Activated T-cell treated with anti-CD3 and anti-CD28 coated beads, Interleukin-2, amount 50 U/mL, for 24 hours (primary cell): ENCODE measurements at regions not wholly inside any gene's neighbourhood (a gene's known extent, or its start where the extent isn't known, plus 50 kb on each side); places are given as distances from the start of the nearest gene placed in this dataset.
"Not testable (repeated sequence)": the region's sequence is repeated elsewhere in the genome, so short reads cannot be mapped to it uniquely, and the experiment has no call there.

Experiments used
- DNase-seq: peaks from one replicate; pipeline ENCODE4 v3.0.0-alpha.2; 2020
- H3K27ac Mint-ChIP-seq: 2 replicates; pipeline ENCODE4 v1.8.0; 2020; ENCODE audit warnings: mild to moderate bottlenecking, mixed read lengths
- H3K27me3 Mint-ChIP-seq: 2 replicates; pipeline ENCODE4 v1.8.0; 2020; ENCODE audit warnings: mixed read lengths
- H3K36me3 Mint-ChIP-seq: 2 replicates; pipeline ENCODE4 v1.8.0; 2020; ENCODE audit warnings: low read depth, mixed read lengths
- H3K4me1 Mint-ChIP-seq: 2 replicates; pipeline ENCODE4 v1.8.0; 2020; ENCODE audit warnings: low read depth, mixed read lengths
- H3K4me3 Mint-ChIP-seq: 2 replicates; pipeline ENCODE4 v1.8.0; 2020; ENCODE audit warnings: mild to moderate bottlenecking, moderate library complexity, mixed read lengths
- H3K9me3 Mint-ChIP-seq: 2 replicates; pipeline ENCODE4 v1.8.0; 2020; ENCODE audit warnings: mixed read lengths

DNA sequence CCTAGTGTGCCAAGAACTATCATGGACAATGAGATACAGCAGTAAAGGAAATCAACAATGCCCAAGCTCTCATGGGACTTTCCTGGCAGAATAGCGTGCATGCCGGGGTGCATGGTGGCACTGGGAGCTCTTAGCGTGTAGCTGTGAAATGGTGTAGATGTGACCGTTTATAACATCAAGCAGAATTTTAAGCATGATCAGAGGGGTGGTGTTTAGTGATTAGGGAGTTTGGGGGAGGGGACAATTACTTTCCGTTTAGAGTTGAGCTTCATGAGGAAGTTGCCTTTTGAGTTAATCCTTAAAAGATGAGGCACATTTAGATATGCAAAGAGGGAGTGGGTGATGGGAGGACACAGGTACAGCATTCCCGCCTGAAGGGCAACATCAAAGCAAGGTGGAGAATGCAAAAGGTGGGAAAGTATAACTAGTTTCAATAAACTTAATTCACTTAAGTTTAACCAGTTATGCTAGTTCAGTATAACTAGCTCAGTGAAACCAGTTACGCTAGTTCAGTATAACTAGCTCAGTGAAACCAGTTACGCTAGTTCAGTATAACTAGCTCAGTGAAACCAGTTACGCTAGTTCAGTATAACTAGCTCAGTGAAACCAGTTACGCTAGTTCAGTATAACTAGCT is 661.6 kb downstream of the QKI start:
- Mint-ChIP-seq H3K9me3 (peaks cover 17% of the 10 kb centered on the region), H3K27ac (no peak overlapping the region), H3K4me1 (no peaks in the 10 kb centered on the region), H3K36me3 (no peaks in the 10 kb centered on the region), H3K27me3 (no peaks in the 10 kb centered on the region), H3K4me3 (no peak overlapping the region)
- DNase-seq, result no peak

DNA sequence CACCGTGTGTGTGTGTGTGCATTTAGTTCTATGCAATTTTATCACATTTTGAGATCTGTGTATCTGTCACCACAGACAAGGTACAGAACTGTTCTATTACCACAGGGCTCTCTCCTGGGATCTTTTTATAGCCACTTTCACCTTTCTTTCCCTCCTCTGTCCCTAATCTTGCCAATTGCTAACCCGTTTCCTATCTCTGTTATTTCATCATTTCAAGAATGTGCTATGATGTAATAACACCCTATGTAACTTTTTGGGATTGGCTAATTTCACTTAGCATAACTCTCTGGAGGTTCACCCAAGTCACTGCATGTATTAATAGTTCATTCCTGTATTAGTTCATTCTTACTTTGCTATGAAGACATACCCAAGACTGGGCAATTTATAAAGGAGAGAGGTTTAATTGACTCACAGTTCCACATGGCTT is 657.7 kb downstream of the QKI start:
- no peak for DNase-seq
- no peaks in the 10 kb centered on the region for H3K4me1 Mint-ChIP-seq
- H3K36me3 Mint-ChIP-seq, result no peaks in the 10 kb centered on the region
- no peak overlapping the region for H3K4me3 Mint-ChIP-seq
- H3K27ac Mint-ChIP-seq, result no peak overlapping the region
- no peaks in the 10 kb centered on the region for H3K27me3 Mint-ChIP-seq
- H3K9me3 Mint-ChIP-seq, result peaks cover 15% of the 10 kb centered on the region

DNA sequence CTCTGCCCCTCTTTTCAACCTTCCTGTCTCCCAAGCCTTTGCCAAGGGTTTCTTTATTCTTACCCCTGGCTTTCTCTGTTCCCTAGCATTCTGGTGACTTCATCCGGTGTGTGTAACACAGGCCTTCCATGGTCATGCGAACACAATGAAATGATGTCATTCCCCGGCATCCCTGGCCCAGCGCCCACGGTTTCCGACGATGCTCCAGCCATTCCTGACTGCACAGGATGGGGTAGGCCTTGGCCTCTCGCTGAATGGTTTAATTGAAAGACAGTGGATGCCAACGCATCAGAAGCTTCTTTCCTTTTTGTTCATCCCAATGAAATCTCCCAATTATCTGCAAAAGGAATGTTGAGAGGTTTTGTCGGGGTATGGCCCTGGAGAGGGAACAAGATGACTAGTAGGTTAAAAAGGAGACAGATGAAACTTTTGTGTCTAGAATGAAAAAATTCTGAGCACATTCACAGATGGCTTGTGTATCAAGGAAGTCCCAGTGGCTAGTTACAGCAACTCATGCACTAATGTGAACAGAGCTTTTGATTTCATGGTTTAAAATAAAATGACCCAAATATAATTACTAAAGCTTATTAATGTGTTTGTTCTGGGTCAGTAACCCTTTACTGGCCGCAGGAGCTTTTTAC is 655.0 kb downstream of the QKI start:
- Mint-ChIP-seq H3K4me3 (no peak overlapping the region), H3K4me1 (no peaks in the 10 kb centered on the region), H3K36me3 (no peaks in the 10 kb centered on the region), H3K9me3 (peaks cover 11% of the 10 kb centered on the region), H3K27ac (no peak overlapping the region), H3K27me3 (no peaks in the 10 kb centered on the region)
- no peak for DNase-seq

DNA sequence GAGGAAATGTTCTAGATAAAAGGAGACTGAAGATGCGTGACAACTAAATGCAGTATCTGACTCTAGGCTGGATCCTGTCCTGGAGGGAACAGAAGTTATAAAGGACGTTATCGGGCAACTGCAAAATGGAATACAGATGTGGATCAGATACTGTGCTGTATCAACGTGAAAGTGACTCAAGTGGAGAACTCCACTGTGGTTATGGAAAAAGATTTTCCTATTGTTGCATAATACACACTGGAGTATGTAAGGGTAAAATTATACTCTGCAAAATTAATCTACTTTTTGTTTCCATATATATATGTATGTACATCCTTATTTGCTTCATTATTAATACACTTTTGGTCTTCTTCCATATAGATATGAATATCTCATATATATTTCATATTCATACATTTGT is 654.0 kb downstream of the QKI start:
- H3K27ac Mint-ChIP-seq, result no peak overlapping the region
- no peaks in the 10 kb centered on the region for H3K27me3 Mint-ChIP-seq
- peaks cover 11% of the 10 kb centered on the region for H3K9me3 Mint-ChIP-seq
- H3K4me3 Mint-ChIP-seq, result no peak overlapping the region
- H3K36me3 Mint-ChIP-seq, result no peaks in the 10 kb centered on the region
- no peak for DNase-seq
- H3K4me1 Mint-ChIP-seq, result no peaks in the 10 kb centered on the region

DNA sequence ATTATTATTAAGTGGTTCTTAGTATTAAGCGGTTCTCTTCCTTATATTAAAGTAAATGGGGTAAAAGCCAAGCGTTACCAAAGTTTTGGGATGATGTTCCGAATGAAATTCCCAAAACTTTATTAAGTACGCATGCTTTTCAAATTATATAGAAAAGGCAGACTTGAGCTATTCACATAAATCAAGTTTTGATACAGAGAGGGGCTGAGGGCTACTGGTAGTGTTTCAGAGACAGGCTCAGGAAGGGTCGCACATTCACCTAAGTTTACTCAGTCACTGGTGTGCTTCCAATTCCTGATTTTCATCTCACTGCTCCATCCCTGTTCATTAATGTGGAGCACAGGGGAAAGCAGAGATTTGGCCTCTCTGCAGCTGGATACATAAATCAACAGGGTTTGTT is 652.2 kb downstream of the QKI start:
- H3K27me3 Mint-ChIP-seq, result peaks cover 4% of the 10 kb centered on the region
- H3K9me3 Mint-ChIP-seq, result no peaks in the 10 kb centered on the region
- H3K27ac Mint-ChIP-seq, result no peak overlapping the region
- no peaks in the 10 kb centered on the region for H3K36me3 Mint-ChIP-seq
- no peaks in the 10 kb centered on the region for H3K4me1 Mint-ChIP-seq
- no peak for DNase-seq
- H3K4me3 Mint-ChIP-seq, result no peak overlapping the region

DNA sequence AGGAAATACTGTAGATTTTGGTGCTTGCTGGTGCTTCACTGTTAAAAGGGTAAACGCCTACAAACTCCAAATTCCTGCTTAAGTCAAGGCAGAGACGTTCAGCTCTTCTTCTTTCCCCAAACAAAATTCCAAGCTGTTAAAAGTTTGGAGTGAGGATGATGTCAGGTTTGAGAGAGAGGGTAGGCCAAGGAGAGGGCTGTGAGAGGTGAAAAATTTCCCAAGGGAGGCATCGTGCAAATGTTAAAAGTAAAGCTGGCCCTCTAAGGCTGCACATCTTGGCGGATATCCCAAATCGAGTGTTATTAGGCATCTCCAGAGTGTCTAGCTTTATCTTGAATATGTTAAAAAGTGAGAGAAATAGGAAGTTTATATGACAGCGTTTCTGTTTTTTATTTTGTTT is 651.8 kb downstream of the QKI start:
- no peak overlapping the region for H3K4me3 Mint-ChIP-seq
- no peaks in the 10 kb centered on the region for H3K4me1 Mint-ChIP-seq
- H3K27ac Mint-ChIP-seq, result no peak overlapping the region
- peaks cover 4% of the 10 kb centered on the region for H3K27me3 Mint-ChIP-seq
- no peaks in the 10 kb centered on the region for H3K36me3 Mint-ChIP-seq
- DNase-seq, result no peak
- no peaks in the 10 kb centered on the region for H3K9me3 Mint-ChIP-seq

DNA sequence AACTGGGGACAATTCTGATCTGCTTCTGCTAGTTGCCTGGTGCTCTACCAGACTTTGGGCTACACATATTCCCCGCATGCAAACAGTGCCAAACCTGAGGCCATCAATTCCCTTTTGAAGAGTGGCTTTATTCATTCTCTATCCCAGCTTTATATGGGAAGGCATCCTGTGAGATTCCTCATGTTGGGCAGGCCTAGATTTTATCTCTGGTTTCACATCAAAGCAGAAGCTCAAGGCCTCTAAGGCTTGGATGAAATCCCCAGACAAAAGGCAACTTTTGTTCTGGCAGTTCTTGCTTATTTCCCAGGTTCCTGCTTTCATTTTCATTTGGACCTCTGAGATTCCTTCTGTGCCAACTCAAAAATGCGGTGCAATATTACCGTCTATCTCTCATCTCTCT is 648.8 kb downstream of the QKI start:
- no peak for DNase-seq
- Mint-ChIP-seq H3K27ac (no peak overlapping the region), H3K9me3 (no peaks in the 10 kb centered on the region), H3K4me1 (no peaks in the 10 kb centered on the region), H3K4me3 (no peak overlapping the region), H3K27me3 (peaks cover 4% of the 10 kb centered on the region), H3K36me3 (no peaks in the 10 kb centered on the region)

DNA sequence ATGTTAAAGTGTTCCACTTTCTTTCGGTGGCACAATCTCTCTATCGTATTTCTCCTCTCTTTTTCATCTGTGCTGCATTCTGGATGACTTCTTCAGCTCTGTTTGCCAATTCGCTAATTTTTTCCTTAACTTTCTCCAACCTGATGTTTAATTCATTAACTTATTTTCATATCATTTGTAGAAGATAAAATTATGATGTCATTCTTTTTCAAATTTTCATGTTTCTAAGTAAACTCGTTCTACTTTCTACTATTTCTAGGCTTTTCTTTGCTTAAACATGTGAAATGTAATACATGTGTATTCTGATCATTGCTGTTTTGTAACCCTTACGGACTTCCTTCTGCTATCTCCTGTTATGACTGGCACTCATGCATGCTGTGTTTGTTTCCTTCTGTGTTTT is 648.4 kb downstream of the QKI start:
- Mint-ChIP-seq H3K27ac (no peak overlapping the region), H3K4me1 (no peaks in the 10 kb centered on the region), H3K36me3 (no peaks in the 10 kb centered on the region), H3K27me3 (peaks cover 4% of the 10 kb centered on the region), H3K4me3 (no peak overlapping the region), H3K9me3 (no peaks in the 10 kb centered on the region)
- DNase-seq, result no peak

DNA sequence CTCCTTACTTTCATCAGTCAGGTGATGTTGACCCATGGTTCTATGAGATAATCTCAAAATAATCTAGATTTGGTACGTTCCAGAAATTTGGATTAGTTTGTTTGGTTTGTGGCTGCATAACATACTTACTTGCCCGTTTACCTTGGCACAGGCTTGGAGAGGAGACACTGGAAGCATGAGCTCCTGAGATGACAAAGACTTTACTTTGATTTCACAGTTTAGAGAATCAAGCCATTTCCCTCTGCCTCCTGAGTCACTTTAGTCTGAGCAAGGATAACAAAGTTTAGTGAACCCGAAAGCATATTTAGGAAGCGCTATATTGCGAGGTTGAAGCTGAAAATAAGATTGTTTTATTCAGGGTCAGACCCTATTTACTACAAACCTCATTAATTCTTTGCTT is 643.4 kb downstream of the QKI start:
- H3K36me3 Mint-ChIP-seq, result no peaks in the 10 kb centered on the region
- no peak for DNase-seq
- H3K27me3 Mint-ChIP-seq, result peaks cover 7% of the 10 kb centered on the region
- H3K9me3 Mint-ChIP-seq, result no peaks in the 10 kb centered on the region
- no peak overlapping the region for H3K4me3 Mint-ChIP-seq
- no peaks in the 10 kb centered on the region for H3K4me1 Mint-ChIP-seq
- H3K27ac Mint-ChIP-seq, result no peak overlapping the region

DNA sequence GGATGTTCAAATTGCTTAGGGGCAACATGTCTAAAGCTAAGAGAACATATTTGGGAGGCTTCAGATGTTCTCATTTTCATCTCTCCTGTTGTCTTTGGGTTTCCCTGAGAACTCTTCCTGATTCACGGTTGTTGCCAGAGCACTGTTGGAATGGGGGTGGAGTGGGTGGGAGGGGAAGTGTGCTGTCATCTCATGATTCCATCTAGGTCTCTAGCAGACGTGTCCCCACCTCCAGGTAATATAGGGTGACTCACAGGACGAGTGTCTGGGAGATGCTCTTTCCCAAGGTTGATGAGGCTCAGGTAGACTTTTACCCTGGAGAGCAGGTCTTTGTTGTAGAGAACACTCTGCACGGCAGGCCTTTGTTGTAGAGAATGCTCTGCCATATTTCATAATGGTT is 636.9 kb downstream of the QKI start:
- no peak for DNase-seq
- Mint-ChIP-seq H3K4me1 (no peaks in the 10 kb centered on the region), H3K9me3 (no peaks in the 10 kb centered on the region), H3K36me3 (no peaks in the 10 kb centered on the region), H3K27ac (no peak overlapping the region), H3K4me3 (no peak overlapping the region), H3K27me3 (peaks cover 22% of the 10 kb centered on the region)

DNA sequence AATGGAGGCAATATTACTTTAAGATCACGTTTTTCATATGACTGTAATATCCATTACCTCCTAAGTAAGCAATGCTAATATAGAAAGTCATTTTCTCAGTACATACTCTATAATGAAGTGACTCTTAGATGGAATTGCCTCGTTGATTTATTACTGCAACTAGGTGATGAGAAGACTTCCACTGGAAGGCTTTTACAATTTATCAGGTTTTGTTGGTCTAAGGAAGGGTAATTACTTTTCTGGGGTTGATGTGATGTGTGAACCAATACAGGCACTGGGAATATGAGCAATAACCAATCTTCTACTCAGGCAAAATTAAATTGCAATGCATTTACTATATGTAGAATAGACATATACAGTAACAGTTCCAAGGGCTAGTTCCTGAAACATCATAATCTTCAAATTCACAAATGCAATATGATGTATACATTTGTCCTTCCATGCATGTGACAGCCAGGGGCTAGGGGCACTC is 635.0 kb downstream of the QKI start:
- H3K4me3 Mint-ChIP-seq, result no peak overlapping the region
- H3K9me3 Mint-ChIP-seq, result no peaks in the 10 kb centered on the region

DNA sequence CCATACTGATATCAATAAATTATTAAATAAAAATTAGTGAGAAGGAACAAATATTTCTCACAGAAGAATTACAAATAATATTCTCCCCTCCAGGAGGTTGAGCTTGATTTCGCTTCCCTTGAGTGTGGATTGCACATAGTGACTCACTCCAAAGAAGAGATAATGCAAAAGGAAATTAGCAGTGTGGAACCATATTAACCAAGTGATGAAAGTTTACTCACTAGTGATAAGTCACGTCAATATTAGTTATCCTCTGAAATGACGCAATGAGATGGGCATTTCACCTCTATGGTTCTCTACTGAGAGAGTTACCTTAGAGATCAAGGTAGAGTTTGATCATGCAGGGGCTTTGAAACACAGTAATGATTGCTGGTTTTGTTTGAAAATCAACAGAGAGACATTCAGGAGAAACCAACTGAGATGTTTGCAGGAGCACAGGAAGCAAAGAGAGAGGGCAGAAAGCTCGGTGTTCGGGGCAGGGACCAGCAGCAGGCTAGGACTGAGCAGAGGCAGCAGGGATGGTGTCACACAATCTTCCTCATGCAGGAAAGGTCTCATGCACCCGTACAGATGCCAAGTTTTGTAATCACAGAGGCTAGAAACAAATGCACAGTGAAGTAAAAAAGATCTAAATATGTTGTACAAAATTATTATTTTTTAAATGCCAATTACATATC is 634.5 kb downstream of the QKI start:
- no peaks in the 10 kb centered on the region for H3K9me3 Mint-ChIP-seq
- no peaks in the 10 kb centered on the region for H3K36me3 Mint-ChIP-seq
- H3K4me3 Mint-ChIP-seq, result no peak overlapping the region
- no peak overlapping the region for H3K27ac Mint-ChIP-seq
- no peak for DNase-seq
- peaks cover 22% of the 10 kb centered on the region for H3K27me3 Mint-ChIP-seq
- no peaks in the 10 kb centered on the region for H3K4me1 Mint-ChIP-seq

More for the DNA sequence above, 635.0 kb downstream of the QKI start:
- no peak for DNase-seq
- peaks cover 22% of the 10 kb centered on the region for H3K27me3 Mint-ChIP-seq
- no peaks in the 10 kb centered on the region for H3K4me1 Mint-ChIP-seq
- H3K36me3 Mint-ChIP-seq, result no peaks in the 10 kb centered on the region
- H3K27ac Mint-ChIP-seq, result no peak overlapping the region

DNA sequence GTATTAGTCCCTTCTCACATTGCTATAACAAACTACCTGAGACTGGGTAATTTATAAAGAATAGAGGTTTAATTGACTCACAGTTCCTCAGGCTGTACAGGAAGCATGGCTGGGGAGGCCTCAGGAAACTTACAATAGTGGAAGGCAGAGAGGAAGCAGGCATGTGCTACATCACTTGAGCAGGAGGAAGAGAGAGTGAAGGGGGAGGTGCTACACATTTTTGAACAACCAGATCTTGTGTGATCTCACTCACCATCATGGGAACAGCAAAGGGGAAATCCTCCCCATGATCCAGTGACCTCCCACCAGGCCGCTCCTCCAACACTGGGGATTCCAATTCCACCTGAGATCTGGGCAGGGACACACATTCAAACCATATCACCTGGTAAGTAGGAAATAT is 630.6 kb downstream of the QKI start:
- no peak overlapping the region for H3K27ac Mint-ChIP-seq
- H3K36me3 Mint-ChIP-seq, result no peaks in the 10 kb centered on the region
- H3K27me3 Mint-ChIP-seq, result peaks cover 11% of the 10 kb centered on the region
- H3K4me3 Mint-ChIP-seq, result no peak overlapping the region
- no peaks in the 10 kb centered on the region for H3K9me3 Mint-ChIP-seq
- DNase-seq, result no peak
- no peaks in the 10 kb centered on the region for H3K4me1 Mint-ChIP-seq

DNA sequence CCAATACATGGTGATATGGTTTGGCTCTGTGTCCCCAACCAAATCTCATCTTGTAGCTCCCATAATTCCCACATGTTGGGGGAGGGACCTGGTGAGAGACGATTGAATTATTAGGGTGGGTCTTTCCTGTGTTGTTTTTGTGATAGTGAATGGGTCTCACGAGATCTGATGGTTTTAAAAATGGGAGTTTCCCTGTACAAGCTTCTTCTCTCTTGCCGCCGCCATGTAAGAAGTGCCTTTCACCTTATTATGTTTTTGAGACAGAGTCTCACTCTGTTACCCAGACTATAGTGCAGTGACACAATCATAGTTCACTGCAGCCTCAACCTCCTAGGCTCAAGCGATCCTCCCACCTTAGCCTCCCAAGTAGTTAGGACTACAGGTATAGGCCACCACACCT is 629.1 kb downstream of the QKI start:
- not testable (repeated sequence) for H3K27ac Mint-ChIP-seq, H3K4me1 Mint-ChIP-seq, H3K27me3 Mint-ChIP-seq, H3K36me3 Mint-ChIP-seq, DNase-seq, H3K9me3 Mint-ChIP-seq, H3K4me3 Mint-ChIP-seq

DNA sequence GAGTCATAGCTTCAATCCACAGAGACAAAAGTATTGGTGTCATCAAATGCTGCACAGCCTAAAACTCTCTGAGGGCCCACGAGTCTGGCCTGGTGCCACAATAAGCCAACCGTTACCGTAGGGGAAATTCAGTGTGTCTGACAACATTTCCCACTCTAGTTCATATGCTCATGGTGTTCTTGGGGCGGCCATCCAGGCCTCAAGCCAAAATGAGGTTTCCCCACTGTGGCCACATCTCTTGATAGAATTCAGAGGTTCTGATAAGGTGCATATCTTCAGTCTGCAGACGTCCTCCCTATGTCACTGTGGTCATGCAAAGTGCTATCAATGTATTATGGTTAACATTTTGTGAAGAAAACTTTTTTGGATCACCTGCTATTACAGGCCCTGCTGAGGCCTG is 627.7 kb downstream of the QKI start:
- no peak overlapping the region for H3K4me3 Mint-ChIP-seq
- peaks cover 3% of the 10 kb centered on the region for H3K27me3 Mint-ChIP-seq
- no peaks in the 10 kb centered on the region for H3K36me3 Mint-ChIP-seq
- DNase-seq, result no peak
- H3K27ac Mint-ChIP-seq, result no peak overlapping the region
- no peaks in the 10 kb centered on the region for H3K9me3 Mint-ChIP-seq
- no peaks in the 10 kb centered on the region for H3K4me1 Mint-ChIP-seq
